Uterus (tissue), 2 donors: ENCODE measurements at regions not wholly inside any gene's neighbourhood (a gene's known extent, or its start where the extent isn't known, plus 50 kb on each side); places are given as distances from the start of the nearest gene placed in this dataset.

Experiments used
- POLR2A ChIP-seq, 2 donors: fragments of 450-650 bp; IDR thresholded peaks; one replicate each; pipeline ENCODE4 v1.6.1; 2016; ENCODE audit warnings: antibody characterized with exemption in 2 of 2, mild to moderate bottlenecking in 1 of 2, moderate library complexity in 1 of 2
- TF ChIP-seq, protein P1 (sequence below), 4 experiments: fragments of 200-600 bp in 2 of 4; fragments of 450-650 bp in 2 of 4; sonication (generic) in 2 of 4; IDR thresholded peaks; one replicate each; pipeline ENCODE4 v1.5.1; 2016 to 2019; ENCODE audit warnings: antibody characterized with exemption in 4 of 4, mild to moderate bottlenecking in 2 of 4, moderate library complexity in 1 of 4

DNA sequence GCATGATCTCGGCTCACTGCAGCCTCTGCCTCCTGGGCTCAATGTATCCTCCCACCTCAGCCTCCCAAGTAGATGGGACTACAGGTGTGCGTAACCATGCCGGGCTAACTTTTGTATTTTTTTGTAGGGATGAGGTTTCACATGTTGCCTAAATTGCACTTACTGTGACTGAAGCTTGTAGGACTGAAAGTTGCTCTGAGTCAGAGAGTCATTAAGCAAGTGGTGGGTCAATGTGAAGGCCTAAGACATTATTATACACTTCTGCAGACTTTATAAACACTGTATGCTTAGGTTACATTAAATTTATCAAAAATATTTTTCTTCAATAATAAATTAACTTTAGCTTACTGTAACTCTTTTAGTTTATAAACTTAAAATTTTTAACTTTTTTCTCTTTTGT is 170.2 kb downstream of the FAT4 start:
- TF ChIP-seq, protein P1, sequence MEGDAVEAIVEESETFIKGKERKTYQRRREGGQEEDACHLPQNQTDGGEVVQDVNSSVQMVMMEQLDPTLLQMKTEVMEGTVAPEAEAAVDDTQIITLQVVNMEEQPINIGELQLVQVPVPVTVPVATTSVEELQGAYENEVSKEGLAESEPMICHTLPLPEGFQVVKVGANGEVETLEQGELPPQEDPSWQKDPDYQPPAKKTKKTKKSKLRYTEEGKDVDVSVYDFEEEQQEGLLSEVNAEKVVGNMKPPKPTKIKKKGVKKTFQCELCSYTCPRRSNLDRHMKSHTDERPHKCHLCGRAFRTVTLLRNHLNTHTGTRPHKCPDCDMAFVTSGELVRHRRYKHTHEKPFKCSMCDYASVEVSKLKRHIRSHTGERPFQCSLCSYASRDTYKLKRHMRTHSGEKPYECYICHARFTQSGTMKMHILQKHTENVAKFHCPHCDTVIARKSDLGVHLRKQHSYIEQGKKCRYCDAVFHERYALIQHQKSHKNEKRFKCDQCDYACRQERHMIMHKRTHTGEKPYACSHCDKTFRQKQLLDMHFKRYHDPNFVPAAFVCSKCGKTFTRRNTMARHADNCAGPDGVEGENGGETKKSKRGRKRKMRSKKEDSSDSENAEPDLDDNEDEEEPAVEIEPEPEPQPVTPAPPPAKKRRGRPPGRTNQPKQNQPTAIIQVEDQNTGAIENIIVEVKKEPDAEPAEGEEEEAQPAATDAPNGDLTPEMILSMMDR (IDR thresholded peaks at IDR 0.05), result no peak
- no peak for TF ChIP-seq POLR2A (IDR thresholded peaks at IDR 0.05)
